Uterus (tissue), 3 donors: ENCODE measurements at regions not wholly inside any gene's neighbourhood (a gene's known extent, or its start where the extent isn't known, plus 50 kb on each side); places are given as distances from the start of the nearest gene placed in this dataset.

Experiments used
- DNase-seq, 2 donors: peaks; one replicate each; pipeline ENCODE4 v3.0.0-alpha.2; 2019 to 2020
- H3K27ac ChIP-seq, 2 donors: fragments of 200-600 bp; sonication (generic); 1 replicate in 1 of 2; 2 replicates in 1 of 2; pipeline ENCODE4 v1.5.1; 2016 to 2018
- H3K27me3 ChIP-seq, 2 donors: fragments of 200-600 bp; sonication (generic); one replicate each; pipeline ENCODE4 v1.5.1; 2018 to 2019; ENCODE audit warnings: control low read depth in 1 of 2
- H3K36me3 ChIP-seq, 2 donors: fragments of 200-600 bp; sonication (generic); one replicate each; pipeline ENCODE4 v1.5.1; 2019; ENCODE audit warnings: control low read depth in 1 of 2
- H3K4me1 ChIP-seq, 2 donors: fragments of 200-600 bp; sonication (generic); one replicate each; pipeline ENCODE4 v1.5.1; 2018 to 2019; ENCODE audit warnings: control low read depth in 1 of 2
- H3K4me3 ChIP-seq, 2 donors: fragments of 200-600 bp; sonication (generic); 1 replicate in 1 of 2; 2 replicates in 1 of 2; pipeline ENCODE4 v1.5.1; 2018 to 2019; ENCODE audit warnings: mild to moderate bottlenecking in 1 of 2
- H3K9me3 ChIP-seq, 2 donors: fragments of 200-600 bp; sonication (generic); one replicate each; pipeline ENCODE4 v1.5.1; 2019; ENCODE audit warnings: control low read depth in 1 of 2
- POLR2A ChIP-seq, 2 donors: fragments of 450-650 bp; IDR thresholded peaks; one replicate each; pipeline ENCODE4 v1.6.1; 2016; ENCODE audit warnings: antibody characterized with exemption in 2 of 2, mild to moderate bottlenecking in 1 of 2, moderate library complexity in 1 of 2
- intact Hi-C: fragments of 100-400 bp; cut with DNase I; formaldehyde crosslinking; loops from one replicate; pipeline ENCODE4 v1.15.1; 2023; ENCODE audit warnings: low total_unique reads
- TF ChIP-seq, protein P1 (sequence below), 4 experiments: fragments of 200-600 bp in 2 of 4; fragments of 450-650 bp in 2 of 4; sonication (generic) in 2 of 4; IDR thresholded peaks; one replicate each; pipeline ENCODE4 v1.5.1; 2016 to 2019; ENCODE audit warnings: antibody characterized with exemption in 4 of 4, mild to moderate bottlenecking in 2 of 4, moderate library complexity in 1 of 4
- donor health status: DM: yes; HTN: yes; CAD: no.

DNA sequence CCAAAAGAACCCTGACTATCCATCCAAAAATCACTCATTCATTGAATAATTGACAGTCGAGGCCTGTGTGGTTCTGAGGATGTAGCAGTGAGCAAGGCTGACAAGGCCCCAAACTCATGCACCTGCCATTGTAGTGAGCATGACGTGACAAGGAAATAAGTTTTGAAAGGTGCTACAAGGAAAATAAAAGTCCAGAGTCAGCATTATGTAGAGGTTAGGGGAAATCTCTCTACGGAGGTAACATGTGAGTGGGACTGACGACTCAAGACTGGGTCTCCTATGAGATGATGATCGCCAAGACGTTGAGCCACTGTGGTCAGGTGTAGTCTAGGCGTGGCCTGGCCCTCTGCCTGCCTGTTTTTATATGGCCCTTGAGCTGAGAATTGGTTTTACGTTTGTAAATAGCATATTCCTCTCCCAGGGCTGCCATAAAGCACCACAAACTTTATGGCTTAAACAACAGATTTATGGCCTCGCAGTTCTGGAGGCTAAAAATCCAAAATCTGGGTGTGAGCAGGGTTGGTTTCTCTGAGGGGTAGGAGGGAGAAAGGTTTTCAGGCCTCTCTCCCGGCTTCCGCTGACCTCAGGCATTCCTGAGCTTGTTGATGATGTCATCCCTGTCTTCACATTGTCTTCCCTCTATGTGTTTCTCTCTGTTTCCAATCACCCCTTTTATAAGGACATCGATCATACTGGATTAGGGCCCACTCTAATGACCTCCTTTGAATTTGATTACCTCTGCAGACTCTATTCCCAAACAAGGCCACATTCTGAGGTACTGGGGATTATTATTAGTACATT, 206.4 kb upstream of the EGFLAM start:
- Histone ChIP-seq H3K36me3 (no peaks in the 10 kb centered on the region), H3K27me3 (no peaks in the 10 kb centered on the region), H3K9me3 (no peaks in the 10 kb centered on the region), H3K4me1 (no peaks in the 10 kb centered on the region), H3K4me3 (no peak overlapping the region), H3K27ac (no peak overlapping the region)
- no peak for DNase-seq
- no peak for TF ChIP-seq POLR2A (IDR thresholded peaks at IDR 0.05)
- TF ChIP-seq, protein P1, sequence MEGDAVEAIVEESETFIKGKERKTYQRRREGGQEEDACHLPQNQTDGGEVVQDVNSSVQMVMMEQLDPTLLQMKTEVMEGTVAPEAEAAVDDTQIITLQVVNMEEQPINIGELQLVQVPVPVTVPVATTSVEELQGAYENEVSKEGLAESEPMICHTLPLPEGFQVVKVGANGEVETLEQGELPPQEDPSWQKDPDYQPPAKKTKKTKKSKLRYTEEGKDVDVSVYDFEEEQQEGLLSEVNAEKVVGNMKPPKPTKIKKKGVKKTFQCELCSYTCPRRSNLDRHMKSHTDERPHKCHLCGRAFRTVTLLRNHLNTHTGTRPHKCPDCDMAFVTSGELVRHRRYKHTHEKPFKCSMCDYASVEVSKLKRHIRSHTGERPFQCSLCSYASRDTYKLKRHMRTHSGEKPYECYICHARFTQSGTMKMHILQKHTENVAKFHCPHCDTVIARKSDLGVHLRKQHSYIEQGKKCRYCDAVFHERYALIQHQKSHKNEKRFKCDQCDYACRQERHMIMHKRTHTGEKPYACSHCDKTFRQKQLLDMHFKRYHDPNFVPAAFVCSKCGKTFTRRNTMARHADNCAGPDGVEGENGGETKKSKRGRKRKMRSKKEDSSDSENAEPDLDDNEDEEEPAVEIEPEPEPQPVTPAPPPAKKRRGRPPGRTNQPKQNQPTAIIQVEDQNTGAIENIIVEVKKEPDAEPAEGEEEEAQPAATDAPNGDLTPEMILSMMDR (IDR thresholded peaks at IDR 0.05), result no peak
- intact Hi-C loops, result no loop called here

DNA sequence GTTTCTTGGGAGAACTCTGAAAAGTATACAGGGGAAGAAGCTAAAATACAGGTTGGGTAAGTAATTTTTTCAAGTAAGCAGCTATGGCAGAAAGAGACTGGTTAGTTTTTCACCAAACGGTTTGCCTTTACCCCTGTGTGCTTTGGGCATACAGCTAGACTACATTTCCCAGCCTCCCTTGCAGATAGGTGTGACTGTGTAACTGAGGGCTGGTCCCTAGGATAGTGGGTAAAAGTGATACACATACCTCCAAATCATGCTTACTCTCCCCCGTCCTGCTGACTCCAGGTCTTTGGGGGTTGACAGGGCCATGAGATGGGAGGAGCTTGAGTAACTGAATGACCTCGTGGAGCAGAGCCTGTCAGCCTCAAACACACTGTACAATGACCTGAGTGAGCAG, 208.6 kb upstream of the GDNF start:
- TF ChIP-seq POLR2A (IDR thresholded peaks at IDR 0.05), result no peak
- TF ChIP-seq, protein P1 (IDR thresholded peaks at IDR 0.05), result no peak
- H3K27ac ChIP-seq, result no peak overlapping the region
- H3K4me1 ChIP-seq, result no peaks in the 10 kb centered on the region
- DNase-seq, result no peak
- no peaks in the 10 kb centered on the region for H3K9me3 ChIP-seq
- H3K36me3 ChIP-seq, result no peaks in the 10 kb centered on the region
- no peak overlapping the region for H3K4me3 ChIP-seq
- intact Hi-C loops, result no loop called here
- H3K27me3 ChIP-seq, result no peaks in the 10 kb centered on the region

DNA sequence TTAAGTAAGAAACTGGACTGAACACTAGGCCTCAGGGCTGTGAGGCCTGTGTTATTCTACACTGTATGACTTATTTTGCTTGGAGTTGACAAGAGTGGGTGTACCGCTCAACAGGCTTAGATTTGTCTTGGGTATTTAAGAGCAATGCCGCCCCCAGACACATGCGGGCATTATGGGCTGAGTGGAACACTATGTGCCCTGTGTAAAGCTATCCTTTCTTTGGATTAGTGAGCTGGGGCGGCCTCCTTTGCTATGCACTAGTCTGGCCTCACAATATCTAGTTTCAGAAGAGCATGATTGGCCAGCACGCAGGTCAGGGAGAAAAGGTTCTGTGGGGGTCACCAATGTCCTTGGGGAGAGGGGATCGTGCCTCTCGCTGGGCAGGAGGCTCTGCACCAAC, 206.3 kb upstream of the GDNF start:
- Histone ChIP-seq H3K27me3 (no peaks in the 10 kb centered on the region), H3K27ac (no peak overlapping the region), H3K4me3 (no peak overlapping the region), H3K36me3 (no peaks in the 10 kb centered on the region), H3K4me1 (no peaks in the 10 kb centered on the region), H3K9me3 (no peaks in the 10 kb centered on the region)
- intact Hi-C loops, result no loop called here
- no peak for TF ChIP-seq POLR2A (IDR thresholded peaks at IDR 0.05)
- TF ChIP-seq, protein P1 (IDR thresholded peaks at IDR 0.05), result no peak
- DNase-seq, result no peak

DNA sequence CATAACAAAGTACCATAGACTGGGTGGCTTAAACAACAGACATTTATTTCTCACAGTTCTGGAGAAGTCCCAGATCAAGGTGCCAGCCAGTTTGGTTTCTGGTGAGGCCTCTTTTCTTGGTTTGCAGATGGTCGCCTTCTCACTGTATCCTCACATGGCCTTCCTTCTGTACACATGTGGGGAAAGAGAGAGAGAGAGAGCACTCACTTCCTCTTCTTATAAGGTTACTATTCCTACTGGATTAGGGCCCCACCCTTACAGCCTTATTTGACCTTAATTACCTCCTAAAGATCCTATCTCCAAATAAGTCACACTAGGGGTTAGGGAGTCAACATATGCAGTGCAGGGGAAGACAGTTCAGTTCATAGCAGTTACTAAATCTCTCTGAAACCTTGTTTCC, 205.6 kb upstream of the GDNF start:
- TF ChIP-seq, protein P1 (IDR thresholded peaks at IDR 0.05), result no peak
- TF ChIP-seq POLR2A (IDR thresholded peaks at IDR 0.05), result no peak
- H3K36me3 ChIP-seq, result no peaks in the 10 kb centered on the region
- H3K9me3 ChIP-seq, result no peaks in the 10 kb centered on the region
- no peak overlapping the region for H3K27ac ChIP-seq
- H3K4me1 ChIP-seq, result no peaks in the 10 kb centered on the region
- intact Hi-C loops, result no loop called here
- no peaks in the 10 kb centered on the region for H3K27me3 ChIP-seq
- no peak overlapping the region for H3K4me3 ChIP-seq
- no peak for DNase-seq

DNA sequence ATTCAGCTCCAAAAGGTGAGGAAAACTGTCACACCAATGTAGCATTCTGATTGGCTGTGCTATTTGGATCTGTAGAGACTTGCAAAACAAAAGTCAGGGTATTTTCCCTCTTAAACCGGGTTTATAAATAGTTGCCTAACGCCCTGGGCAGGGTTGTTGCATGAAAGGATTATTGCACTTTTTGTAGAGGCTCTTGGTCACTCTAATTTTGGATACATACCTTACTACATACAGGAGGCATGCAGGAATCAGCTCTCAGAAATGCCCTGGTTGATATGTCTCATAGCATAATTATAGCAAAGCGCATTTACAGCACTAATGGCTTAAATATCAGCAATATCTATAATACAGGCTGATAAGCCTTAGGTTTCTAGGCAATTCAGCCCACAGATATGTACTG, 200.0 kb upstream of the GDNF start:
- no peak for DNase-seq
- intact Hi-C loops, result no loop called here
- H3K9me3 ChIP-seq, result no peaks in the 10 kb centered on the region
- no peak overlapping the region for H3K27ac ChIP-seq
- no peaks in the 10 kb centered on the region for H3K27me3 ChIP-seq
- no peak overlapping the region for H3K4me3 ChIP-seq
- no peak for TF ChIP-seq POLR2A (IDR thresholded peaks at IDR 0.05)
- TF ChIP-seq, protein P1 (IDR thresholded peaks at IDR 0.05), result no peak
- H3K36me3 ChIP-seq, result no peaks in the 10 kb centered on the region
- no peaks in the 10 kb centered on the region for H3K4me1 ChIP-seq
